NCI-H2171 treated with DMSO at 0.1 percent for 48 hours (cell line): ENCODE measurements at regions not wholly inside any gene's neighbourhood (a gene's known extent, or its start where the extent isn't known, plus 50 kb on each side); places are given as distances from the start of the nearest gene placed in this dataset.

Experiments used
- DNase-seq: peaks from one replicate; lab custom pipeline; 2025; lab: John Stamatoyannopoulos, UW

- DNase-seq, result no peak
Measured at GRCh38 chr7:17521437-17521836, 223.0 kb downstream of the AHR start.

- DNase-seq, result no peak
Measured at GRCh38 chr7:17523813-17524739, 225.6 kb downstream of the AHR start.

- no peak for DNase-seq
Measured at GRCh38 chr7:17524746-17525145, 226.3 kb downstream of the AHR start.

- no peak for DNase-seq
Measured at GRCh38 chr7:17526621-17527020, 228.2 kb downstream of the AHR start.

GRCh38 chr7:17528636-17529035 is 230.2 kb downstream of the AHR start:
- DNase-seq, result no peak

GRCh38 chr7:17530244-17530643 is 231.8 kb downstream of the AHR start:
- DNase-seq, result no peak

GRCh38 chr7:17530741-17531421 is 232.4 kb downstream of the AHR start:
- DNase-seq, result peak; percentile 5

GRCh38 chr7:17532861-17533404 is 234.5 kb downstream of the AHR start:
- DNase-seq, result no peak

GRCh38 chr7:17534348-17534747 is 235.9 kb downstream of the AHR start:
- no peak for DNase-seq

- DNase-seq, result no peak
Measured at GRCh38 chr7:17535776-17536175, 237.3 kb downstream of the AHR start.

GRCh38 chr7:17544401-17544800 is 245.9 kb downstream of the AHR start:
- DNase-seq, result no peak

GRCh38 chr7:17545348-17545747 is 246.9 kb downstream of the AHR start:
- DNase-seq, result no peak

GRCh38 chr7:17546189-17546588 is 247.7 kb downstream of the AHR start:
- no peak for DNase-seq

- DNase-seq, result no peak
Measured at GRCh38 chr7:17546592-17546991, 248.1 kb downstream of the AHR start.

- DNase-seq, result no peak
Measured at GRCh38 chr7:17548014-17548653, 249.7 kb downstream of the AHR start.

GRCh38 chr7:17549406-17549805 is 251.0 kb downstream of the AHR start:
- DNase-seq, result no peak

GRCh38 chr7:17552373-17552772 is 253.9 kb downstream of the AHR start:
- DNase-seq, result no peak

- no peak for DNase-seq
Measured at GRCh38 chr7:17552952-17553351, 254.5 kb downstream of the AHR start.

- DNase-seq, result no peak
Measured at GRCh38 chr7:17554341-17555015, 256.0 kb downstream of the AHR start.

GRCh38 chr7:17556247-17556956 is 257.9 kb downstream of the AHR start:
- DNase-seq, result no peak

GRCh38 chr7:17557251-17557671 is 258.8 kb downstream of the AHR start:
- DNase-seq, result no peak
